ENCODE measurements at regions not wholly inside any gene's neighbourhood (a gene's known extent, or its start where the extent isn't known, plus 50 kb on each side); places are given as distances from the start of the nearest gene placed in this dataset.

DNA sequence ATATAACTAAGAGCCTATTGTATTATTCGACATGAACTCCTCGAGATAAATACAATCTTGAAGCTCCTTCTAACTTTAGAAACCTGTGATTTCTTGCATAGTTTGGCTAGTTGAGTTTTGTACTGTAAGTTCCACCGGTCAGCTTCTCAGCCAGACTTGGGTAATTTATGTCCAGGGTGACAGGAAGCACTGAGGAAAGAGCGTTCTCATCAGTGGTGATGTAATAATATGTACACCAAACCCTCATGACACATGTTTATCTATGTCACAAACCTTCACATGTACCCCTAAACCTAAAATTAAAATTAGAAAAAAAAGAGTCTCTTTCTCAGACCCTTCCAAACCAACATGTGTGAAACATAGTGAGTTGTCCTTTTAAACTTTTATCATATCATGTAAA is 205.7 kb downstream of the KCNRG start:
- TF ChIP-seq ZNF565 (CRISPR knock-in tag; conservative IDR thresholded peaks at IDR 0.05; ENCODE audit: low read depth) (no peak), SNAI2 (CRISPR knock-in tag; IDR thresholded peaks at IDR 0.05) (no peak), ZNF70 (CRISPR knock-in tag; IDR thresholded peaks at IDR 0.05) (no peak), ZC3H10 (CRISPR knock-in tag; IDR thresholded peaks at IDR 0.05) (no peak), CSDC2 (CRISPR knock-in tag; IDR thresholded peaks at IDR 0.05) (no peak), RARB (CRISPR knock-in tag; IDR thresholded peaks at IDR 0.05) (no peak), TOX (CRISPR knock-in tag; IDR thresholded peaks at IDR 0.05; ENCODE audit: borderline replicate concordance) (no peak), ARNTL (CRISPR knock-in tag; IDR thresholded peaks at IDR 0.05; ENCODE audit: borderline replicate concordance, low read depth) (no peak), TCF4 (CRISPR knock-in tag; IDR thresholded peaks at IDR 0.05; ENCODE audit: borderline replicate concordance) (no peak)
- TF ChIP-seq, protein P1, sequence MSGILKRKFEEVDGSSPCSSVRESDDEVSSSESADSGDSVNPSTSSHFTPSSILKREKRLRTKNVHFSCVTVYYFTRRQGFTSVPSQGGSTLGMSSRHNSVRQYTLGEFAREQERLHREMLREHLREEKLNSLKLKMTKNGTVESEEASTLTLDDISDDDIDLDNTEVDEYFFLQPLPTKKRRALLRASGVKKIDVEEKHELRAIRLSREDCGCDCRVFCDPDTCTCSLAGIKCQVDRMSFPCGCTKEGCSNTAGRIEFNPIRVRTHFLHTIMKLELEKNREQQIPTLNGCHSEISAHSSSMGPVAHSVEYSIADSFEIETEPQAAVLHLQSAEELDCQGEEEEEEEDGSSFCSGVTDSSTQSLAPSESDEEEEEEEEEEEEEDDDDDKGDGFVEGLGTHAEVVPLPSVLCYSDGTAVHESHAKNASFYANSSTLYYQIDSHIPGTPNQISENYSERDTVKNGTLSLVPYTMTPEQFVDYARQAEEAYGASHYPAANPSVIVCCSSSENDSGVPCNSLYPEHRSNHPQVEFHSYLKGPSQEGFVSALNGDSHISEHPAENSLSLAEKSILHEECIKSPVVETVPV (CRISPR knock-in tag; IDR thresholded peaks at IDR 0.05) = no peak
- TF ChIP-seq, protein P2, sequence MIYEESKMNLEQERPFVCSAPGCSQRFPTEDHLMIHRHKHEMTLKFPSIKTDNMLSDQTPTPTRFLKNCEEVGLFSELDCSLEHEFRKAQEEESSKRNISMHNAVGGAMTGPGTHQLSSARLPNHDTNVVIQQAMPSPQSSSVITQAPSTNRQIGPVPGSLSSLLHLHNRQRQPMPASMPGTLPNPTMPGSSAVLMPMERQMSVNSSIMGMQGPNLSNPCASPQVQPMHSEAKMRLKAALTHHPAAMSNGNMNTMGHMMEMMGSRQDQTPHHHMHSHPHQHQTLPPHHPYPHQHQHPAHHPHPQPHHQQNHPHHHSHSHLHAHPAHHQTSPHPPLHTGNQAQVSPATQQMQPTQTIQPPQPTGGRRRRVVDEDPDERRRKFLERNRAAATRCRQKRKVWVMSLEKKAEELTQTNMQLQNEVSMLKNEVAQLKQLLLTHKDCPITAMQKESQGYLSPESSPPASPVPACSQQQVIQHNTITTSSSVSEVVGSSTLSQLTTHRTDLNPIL (CRISPR knock-in tag; IDR thresholded peaks at IDR 0.05; ENCODE audit: low read depth) = no peak

Measured in SK-N-SH treated with all-trans-retinoic acid at 6 μM for 48 hours (cell line).